ENCODE measurements at regions not wholly inside any gene's neighbourhood (a gene's known extent, or its start where the extent isn't known, plus 50 kb on each side); places are given as distances from the start of the nearest gene placed in this dataset.

- no peaks in the 10 kb centered on the region for H3K36me3 Mint-ChIP-seq
- H3K4me3 Mint-ChIP-seq: no peak overlapping the region
- H3K27ac Mint-ChIP-seq: no peak overlapping the region
- H3K4me1 Mint-ChIP-seq: no peaks in the 10 kb centered on the region
- no peaks in the 10 kb centered on the region for H3K27me3 Mint-ChIP-seq
- no peaks in the 10 kb centered on the region for H3K9me3 Mint-ChIP-seq
Measured at GRCh38 chr7:25770670-25771069, 381.3 kb upstream of the NFE2L3 start.

- no peaks in the 10 kb centered on the region for H3K36me3 Mint-ChIP-seq
- H3K27ac Mint-ChIP-seq: no peak overlapping the region
- H3K4me3 Mint-ChIP-seq: no peak overlapping the region
- H3K27me3 Mint-ChIP-seq: no peaks in the 10 kb centered on the region
- no peaks in the 10 kb centered on the region for H3K4me1 Mint-ChIP-seq
- no peaks in the 10 kb centered on the region for H3K9me3 Mint-ChIP-seq
Measured at GRCh38 chr7:25771491-25771890, 380.5 kb upstream of the NFE2L3 start.

GRCh38 chr7:25772802-25773201 lies 379.2 kb upstream of the NFE2L3 start:
- no peaks in the 10 kb centered on the region for H3K4me1 Mint-ChIP-seq
- no peaks in the 10 kb centered on the region for H3K36me3 Mint-ChIP-seq
- H3K9me3 Mint-ChIP-seq: no peaks in the 10 kb centered on the region
- H3K27ac Mint-ChIP-seq: no peak overlapping the region
- H3K4me3 Mint-ChIP-seq: no peak overlapping the region
- H3K27me3 Mint-ChIP-seq: no peaks in the 10 kb centered on the region

GRCh38 chr7:25774675-25775074 lies 377.3 kb upstream of the NFE2L3 start:
- no peaks in the 10 kb centered on the region for H3K36me3 Mint-ChIP-seq
- no peak overlapping the region for H3K4me3 Mint-ChIP-seq
- H3K4me1 Mint-ChIP-seq: no peaks in the 10 kb centered on the region
- H3K9me3 Mint-ChIP-seq: no peaks in the 10 kb centered on the region
- H3K27me3 Mint-ChIP-seq: no peaks in the 10 kb centered on the region
- no peak overlapping the region for H3K27ac Mint-ChIP-seq

- Mint-ChIP-seq H3K4me1 (no peaks in the 10 kb centered on the region), H3K27me3 (no peaks in the 10 kb centered on the region), H3K36me3 (no peaks in the 10 kb centered on the region), H3K4me3 (no peak overlapping the region), H3K9me3 (no peaks in the 10 kb centered on the region), H3K27ac (no peak overlapping the region)
Measured at GRCh38 chr7:25775570-25775969, 376.4 kb upstream of the NFE2L3 start.

GRCh38 chr7:25775999-25776743 lies 375.8 kb upstream of the NFE2L3 start:
- H3K27ac Mint-ChIP-seq: peak overlapping the region in 1 of 3 donors; percentile 86
- H3K9me3 Mint-ChIP-seq: peaks cover 0 to 3% (median 0%) of the 10 kb centered on the region in 3 donors

GRCh38 chr7:25776744-25777123 lies 375.3 kb upstream of the NFE2L3 start:
- peak overlapping the region in 1 of 4 donors; percentile 70 for H3K4me3 Mint-ChIP-seq
- peaks cover 0 to 4% (median 0%) of the 10 kb centered on the region in 3 donors for H3K9me3 Mint-ChIP-seq
- peaks cover 4% of the 10 kb centered on the region for H3K27me3 Mint-ChIP-seq
- peak overlapping the region in 1 of 3 donors; percentile 86 for H3K27ac Mint-ChIP-seq
- H3K4me1 Mint-ChIP-seq: no peaks in the 10 kb centered on the region
- H3K36me3 Mint-ChIP-seq: no peaks in the 10 kb centered on the region

More at GRCh38 chr7:25775999-25776743, 375.8 kb upstream of the NFE2L3 start:
- no peaks in the 10 kb centered on the region for H3K4me1 Mint-ChIP-seq
- peaks cover 4% of the 10 kb centered on the region for H3K27me3 Mint-ChIP-seq
- peak overlapping the region in 1 of 4 donors; percentile 70 for H3K4me3 Mint-ChIP-seq
- no peaks in the 10 kb centered on the region for H3K36me3 Mint-ChIP-seq

GRCh38 chr7:25777969-25778708 lies 373.9 kb upstream of the NFE2L3 start:
- no peaks in the 10 kb centered on the region for H3K4me1 Mint-ChIP-seq
- H3K9me3 Mint-ChIP-seq: peaks cover 0 to 4% (median 0%) of the 10 kb centered on the region in 3 donors
- no peak overlapping the region for H3K4me3 Mint-ChIP-seq
- no peaks in the 10 kb centered on the region for H3K36me3 Mint-ChIP-seq
- no peak overlapping the region for H3K27ac Mint-ChIP-seq
- peaks cover 4% of the 10 kb centered on the region for H3K27me3 Mint-ChIP-seq

GRCh38 chr7:25779002-25779546 lies 372.9 kb upstream of the NFE2L3 start:
- H3K9me3 Mint-ChIP-seq: peaks cover 0 to 4% (median 0%) of the 10 kb centered on the region in 3 donors
- H3K36me3 Mint-ChIP-seq: no peaks in the 10 kb centered on the region
- peaks cover 4% of the 10 kb centered on the region for H3K27me3 Mint-ChIP-seq
- H3K4me3 Mint-ChIP-seq: no peak overlapping the region
- H3K27ac Mint-ChIP-seq: no peak overlapping the region
- no peaks in the 10 kb centered on the region for H3K4me1 Mint-ChIP-seq

- no peak overlapping the region for H3K27ac Mint-ChIP-seq
- no peaks in the 10 kb centered on the region for H3K4me1 Mint-ChIP-seq
- H3K27me3 Mint-ChIP-seq: peaks cover 7% of the 10 kb centered on the region
- peaks cover 0 to 4% (median 0%) of the 10 kb centered on the region in 3 donors for H3K9me3 Mint-ChIP-seq
- H3K4me3 Mint-ChIP-seq: no peak overlapping the region
- peaks cover 2% of the 10 kb centered on the region for H3K36me3 Mint-ChIP-seq
Measured at GRCh38 chr7:25780904-25781303, 371.1 kb upstream of the NFE2L3 start.

GRCh38 chr7:25781704-25782103 lies 370.3 kb upstream of the NFE2L3 start:
- peaks cover 7% of the 10 kb centered on the region for H3K27me3 Mint-ChIP-seq
- no peak overlapping the region for H3K27ac Mint-ChIP-seq

GRCh38 chr7:25786936-25787335 lies 365.1 kb upstream of the NFE2L3 start:
- Mint-ChIP-seq H3K36me3 (peaks cover 2% of the 10 kb centered on the region), H3K27ac (no peak overlapping the region), H3K9me3 (no peaks in the 10 kb centered on the region), H3K27me3 (peaks cover 3% of the 10 kb centered on the region), H3K4me1 (no peaks in the 10 kb centered on the region), H3K4me3 (no peak overlapping the region)

More at GRCh38 chr7:25781704-25782103, 370.3 kb upstream of the NFE2L3 start:
- Mint-ChIP-seq H3K9me3 (peaks cover 0 to 4% (median 0%) of the 10 kb centered on the region in 3 donors), H3K4me1 (no peaks in the 10 kb centered on the region), H3K36me3 (peaks cover 2% of the 10 kb centered on the region), H3K4me3 (no peak overlapping the region)

GRCh38 chr7:25787336-25787735 lies 364.7 kb upstream of the NFE2L3 start:
- H3K36me3 Mint-ChIP-seq: peaks cover 2% of the 10 kb centered on the region
- peaks cover 3% of the 10 kb centered on the region for H3K27me3 Mint-ChIP-seq
- no peaks in the 10 kb centered on the region for H3K9me3 Mint-ChIP-seq
- no peak overlapping the region for H3K4me3 Mint-ChIP-seq
- no peaks in the 10 kb centered on the region for H3K4me1 Mint-ChIP-seq
- no peak overlapping the region for H3K27ac Mint-ChIP-seq

GRCh38 chr7:25788371-25788770 lies 363.6 kb upstream of the NFE2L3 start:
- H3K27ac Mint-ChIP-seq: no peak overlapping the region

GRCh38 chr7:25788961-25789620 lies 362.9 kb upstream of the NFE2L3 start:
- Mint-ChIP-seq H3K27ac (no peak overlapping the region), H3K36me3 (peaks cover 2% of the 10 kb centered on the region)

More at GRCh38 chr7:25788371-25788770, 363.6 kb upstream of the NFE2L3 start:
- peaks cover 7% of the 10 kb centered on the region for H3K27me3 Mint-ChIP-seq
- H3K9me3 Mint-ChIP-seq: no peaks in the 10 kb centered on the region
- H3K4me1 Mint-ChIP-seq: no peaks in the 10 kb centered on the region
- no peak overlapping the region for H3K4me3 Mint-ChIP-seq
- peaks cover 2% of the 10 kb centered on the region for H3K36me3 Mint-ChIP-seq

More at GRCh38 chr7:25788961-25789620, 362.9 kb upstream of the NFE2L3 start:
- no peaks in the 10 kb centered on the region for H3K4me1 Mint-ChIP-seq
- H3K27me3 Mint-ChIP-seq: peaks cover 7% of the 10 kb centered on the region
- no peaks in the 10 kb centered on the region for H3K9me3 Mint-ChIP-seq
- no peak overlapping the region for H3K4me3 Mint-ChIP-seq
